Activated CD8-positive, alpha-beta memory T cell treated with anti-CD3 and anti-CD28 coated beads, Interleukin-2, amount 50 U/mL, for 4 hours (primary cell): ENCODE measurements at regions not wholly inside any gene's neighbourhood (a gene's known extent, or its start where the extent isn't known, plus 50 kb on each side); places are given as distances from the start of the nearest gene placed in this dataset.

Source experiments
- DNase-seq: peaks from one replicate; pipeline ENCODE4 v3.0.0-alpha.2; 2020

DNA sequence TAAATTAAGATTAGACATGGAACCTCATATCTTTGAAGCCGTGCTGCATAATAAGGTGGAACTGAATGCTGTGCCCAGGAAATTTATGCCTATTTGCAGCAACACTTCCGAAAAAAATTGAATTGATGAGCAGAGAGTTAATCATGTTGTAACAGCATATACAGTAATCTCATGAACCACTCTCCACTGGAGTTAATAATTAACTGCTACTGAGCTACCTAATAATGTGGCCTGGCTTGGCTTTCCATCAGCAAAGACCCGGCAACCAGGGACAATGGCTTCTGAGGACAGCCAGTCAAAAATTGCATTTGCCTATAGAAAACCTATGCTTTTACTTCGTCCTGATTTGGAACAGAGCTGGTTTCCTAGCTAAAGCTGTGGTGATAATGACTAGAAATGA, 63.8 kb upstream of the GATB start:
- DNase-seq = no peak

DNA sequence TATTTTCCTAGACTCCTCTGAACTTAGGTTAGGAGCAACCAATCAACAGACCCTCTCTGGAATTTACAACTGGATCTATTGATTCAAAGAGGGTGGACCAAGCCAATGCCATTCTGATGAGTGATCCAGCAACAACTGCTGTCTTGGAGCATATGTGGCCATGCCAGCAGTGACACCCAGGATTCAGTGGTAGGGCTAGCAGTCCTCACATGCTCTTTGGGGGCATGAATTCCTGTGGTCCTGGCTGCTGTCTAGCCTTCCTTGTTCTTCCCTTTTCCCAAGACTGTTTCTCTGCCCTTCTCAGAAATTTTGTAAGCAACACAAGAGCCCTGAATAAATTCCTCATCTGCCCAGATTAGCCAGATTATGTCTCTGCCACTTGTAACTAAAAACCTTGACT, 61.5 kb upstream of the GATB start:
- no peak for DNase-seq

DNA sequence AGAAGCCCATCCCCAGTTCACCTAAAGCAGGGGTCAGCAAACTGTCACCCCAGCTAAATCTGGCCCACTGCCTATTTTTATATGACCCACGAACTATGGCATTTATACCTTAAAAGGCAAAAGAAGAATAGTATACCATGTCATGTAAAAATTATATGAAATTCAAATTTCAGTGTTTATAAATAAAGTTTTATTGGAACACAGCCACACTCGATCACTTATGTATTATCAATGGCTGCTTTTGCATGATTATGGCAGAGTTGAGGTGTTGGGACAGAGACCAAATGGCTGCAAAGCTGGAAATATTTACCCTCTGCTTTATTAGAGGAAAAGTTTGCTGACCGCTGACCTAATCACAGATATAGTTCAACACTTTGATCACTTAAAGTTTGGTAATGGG, 59.2 kb upstream of the GATB start:
- no peak for DNase-seq

DNA sequence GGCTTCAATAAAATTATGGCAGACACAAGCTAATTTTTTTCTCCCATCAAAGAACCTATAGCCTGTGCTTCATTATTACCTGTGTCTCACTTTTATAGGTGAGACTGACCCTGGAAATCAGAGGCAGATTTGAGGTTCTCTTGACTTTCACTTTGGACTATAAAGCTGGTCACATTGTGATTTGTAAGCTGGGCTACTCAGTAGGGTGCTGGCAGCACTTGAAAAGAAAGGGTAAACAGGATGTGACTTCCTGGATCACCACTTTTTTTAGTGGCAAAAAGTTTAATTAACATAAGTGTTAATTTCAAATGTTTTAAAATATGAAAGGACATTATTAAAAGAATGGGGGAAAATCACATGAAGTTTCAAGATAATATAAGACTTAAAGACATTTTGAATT, 50.6 kb upstream of the GATB start:
- no peak for DNase-seq
